ENCODE measurements at regions not wholly inside any gene's neighbourhood (a gene's known extent, or its start where the extent isn't known, plus 50 kb on each side); places are given as distances from the start of the nearest gene placed in this dataset.
"Not testable (repeated sequence)": the region's sequence is repeated elsewhere in the genome, so short reads cannot be mapped to it uniquely, and the experiment has no call there.

GRCh38 chr16:22606619-22607018, 95.9 kb downstream of the NPIPB5 start:
- not testable (repeated sequence) for TF ChIP-seq CTCF (conservative IDR thresholded peaks at IDR 0.05; ENCODE audit: low read depth in 2 of 2); CREB1 (CRISPR knock-in tag; IDR thresholded peaks at IDR 0.05; ENCODE audit: low read depth); NANOG (IDR thresholded peaks at IDR 0.05; ENCODE audit: borderline replicate concordance); REST (IDR thresholded peaks at IDR 0.05; ENCODE audit: unreplicated experiment); JUNB (IDR thresholded peaks at IDR 0.05; ENCODE audit: unreplicated experiment); EZH2phosphoT487 (IDR thresholded peaks at IDR 0.05; ENCODE audit: unreplicated experiment); POLR2AphosphoS5 (IDR thresholded peaks at IDR 0.05; ENCODE audit: low read depth); EZH2 (IDR thresholded peaks at IDR 0.05; ENCODE audit: low read depth, unreplicated experiment); ZNF462 (CRISPR knock-in tag; IDR thresholded peaks at IDR 0.05)
